ENCODE measurements at regions not wholly inside any gene's neighbourhood (a gene's known extent, or its start where the extent isn't known, plus 50 kb on each side); places are given as distances from the start of the nearest gene placed in this dataset.
A peak's percentile ranks its signal among the peaks of the same experiment; 100 is the strongest.

DNA sequence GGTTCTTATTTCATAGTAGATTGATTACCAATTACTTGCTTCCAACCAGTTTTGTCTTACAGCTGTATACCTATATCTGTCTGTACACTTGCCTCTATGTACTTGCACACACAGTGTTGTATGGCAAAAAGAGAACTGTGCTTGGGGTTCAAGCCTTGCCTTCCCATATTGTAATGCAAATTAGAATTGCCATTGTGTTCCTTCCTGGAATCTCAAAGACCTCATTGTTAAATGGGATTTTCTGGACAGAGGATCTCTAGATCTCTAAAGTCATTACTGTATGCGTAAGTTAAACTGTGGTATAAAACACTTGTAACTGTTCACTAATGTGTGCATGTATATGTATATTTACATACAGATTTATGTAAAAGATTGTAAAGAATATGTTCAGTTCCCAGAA lies 428.8 kb downstream of the CAAP1 start:
- TF ChIP-seq GATA2 (IDR thresholded peaks at IDR 0.05; ENCODE audit: low read depth, low read length) (no peak), GATA3 (IDR thresholded peaks at IDR 0.05; ENCODE audit: low read depth, low read length) (no peak)

DNA sequence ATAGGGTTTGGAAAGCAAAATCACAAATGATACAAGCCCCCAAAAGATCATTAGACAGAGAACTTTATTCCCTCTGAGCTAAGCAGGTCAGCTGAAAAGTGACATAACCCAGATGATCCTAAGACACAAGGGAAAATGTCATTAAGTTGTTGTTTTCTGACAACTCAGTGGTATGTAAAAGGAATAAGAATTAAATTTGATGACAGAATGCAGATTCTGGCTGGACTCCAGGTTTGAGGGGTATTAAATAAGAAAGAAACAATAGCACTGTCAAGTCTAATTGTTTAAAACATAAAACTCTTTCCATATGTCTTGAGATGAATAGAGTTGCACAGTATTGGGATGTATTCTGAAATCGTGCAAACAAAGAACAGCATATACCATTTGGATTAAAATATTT lies 429.9 kb downstream of the CAAP1 start:
- TF ChIP-seq GATA3 (IDR thresholded peaks at IDR 0.05; ENCODE audit: low read depth, low read length) (no peak), GATA2 (IDR thresholded peaks at IDR 0.05; ENCODE audit: low read depth, low read length) (no peak)

DNA sequence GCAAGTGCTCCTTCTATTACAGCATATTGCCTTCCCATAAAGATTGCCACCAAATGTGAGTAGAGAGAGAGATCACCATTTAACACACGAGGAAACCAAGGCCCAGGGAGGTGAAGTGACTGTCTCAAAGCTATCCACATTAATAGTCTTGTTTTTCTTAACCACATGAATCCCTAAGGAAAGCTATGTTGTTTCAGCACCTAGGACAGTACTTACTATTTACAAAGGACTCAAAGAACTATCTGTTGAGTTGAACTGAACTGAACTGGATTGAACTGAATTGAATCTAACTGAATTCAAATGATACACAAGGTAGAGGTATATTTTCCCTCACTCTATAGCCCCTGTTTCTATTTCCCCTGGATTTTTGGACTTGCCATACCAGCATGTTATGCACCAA lies 430.4 kb downstream of the CAAP1 start:
- TF ChIP-seq GATA2 (IDR thresholded peaks at IDR 0.05; ENCODE audit: low read depth, low read length) (no peak), GATA3 (IDR thresholded peaks at IDR 0.05; ENCODE audit: low read depth, low read length) (no peak)

DNA sequence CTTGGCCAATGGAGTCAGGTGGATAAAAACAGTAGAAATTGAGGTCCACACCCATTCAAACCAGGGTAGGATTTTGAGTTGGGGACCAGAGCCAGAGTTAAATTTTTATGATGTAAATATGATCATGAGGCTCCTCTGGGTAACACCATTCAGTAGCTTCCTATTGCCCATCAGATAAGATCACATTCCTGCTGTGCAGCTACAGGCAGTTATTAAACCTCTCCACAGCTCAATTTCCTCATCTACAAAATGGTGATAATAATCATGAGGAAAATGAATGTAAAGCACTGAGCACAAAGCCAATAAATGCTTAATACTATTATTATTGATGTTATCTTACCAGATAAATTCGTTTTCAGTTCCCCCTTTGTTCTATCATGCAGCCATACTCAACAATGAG lies 432.0 kb downstream of the CAAP1 start:
- peak; percentile 83 for TF ChIP-seq GATA3 (IDR thresholded peaks at IDR 0.05; ENCODE audit: low read depth, low read length)
- peak; percentile 68 for TF ChIP-seq GATA2 (IDR thresholded peaks at IDR 0.05; ENCODE audit: low read depth, low read length)

DNA sequence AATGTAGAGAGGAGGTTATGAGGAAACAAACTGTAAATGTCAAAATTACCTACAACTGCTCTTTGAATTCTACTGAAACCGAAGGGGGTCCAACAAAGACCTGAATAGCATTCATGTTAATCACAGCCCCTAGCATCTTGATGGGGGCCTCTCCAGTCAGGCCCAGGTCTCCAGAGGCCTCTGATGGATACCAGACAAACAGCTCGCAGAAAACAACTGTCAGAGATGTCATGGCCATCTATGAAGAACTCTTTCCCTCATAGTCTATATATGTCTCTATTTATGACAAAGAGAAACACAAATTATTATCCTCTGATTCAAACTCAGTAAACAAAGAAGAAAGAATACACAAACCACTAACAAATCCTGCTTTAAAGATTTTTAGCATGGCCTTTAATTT lies 432.6 kb downstream of the CAAP1 start:
- TF ChIP-seq GATA2 (IDR thresholded peaks at IDR 0.05; ENCODE audit: low read depth, low read length) (no peak), GATA3 (IDR thresholded peaks at IDR 0.05; ENCODE audit: low read depth, low read length) (no peak)

DNA sequence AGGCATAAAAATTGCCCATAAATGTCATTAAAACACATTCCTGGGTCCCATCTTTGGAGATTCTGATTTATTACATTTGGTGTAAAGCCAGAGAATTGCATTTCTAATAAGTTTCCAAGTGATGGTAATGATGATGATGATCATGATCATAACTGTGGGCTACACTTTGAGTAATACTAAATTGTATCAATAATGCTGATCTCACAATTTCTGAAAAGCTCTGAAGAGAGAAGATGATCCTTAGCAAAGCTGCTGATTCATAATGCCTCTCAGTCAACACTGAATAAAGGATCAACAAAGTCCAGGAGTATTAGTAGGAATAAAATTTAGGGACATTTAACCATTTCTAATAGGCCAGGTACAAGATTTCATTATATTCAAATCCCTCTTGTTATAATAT lies 434.5 kb downstream of the CAAP1 start:
- TF ChIP-seq GATA2 (IDR thresholded peaks at IDR 0.05; ENCODE audit: low read depth, low read length) (no peak), GATA3 (IDR thresholded peaks at IDR 0.05; ENCODE audit: low read depth, low read length) (no peak)

DNA sequence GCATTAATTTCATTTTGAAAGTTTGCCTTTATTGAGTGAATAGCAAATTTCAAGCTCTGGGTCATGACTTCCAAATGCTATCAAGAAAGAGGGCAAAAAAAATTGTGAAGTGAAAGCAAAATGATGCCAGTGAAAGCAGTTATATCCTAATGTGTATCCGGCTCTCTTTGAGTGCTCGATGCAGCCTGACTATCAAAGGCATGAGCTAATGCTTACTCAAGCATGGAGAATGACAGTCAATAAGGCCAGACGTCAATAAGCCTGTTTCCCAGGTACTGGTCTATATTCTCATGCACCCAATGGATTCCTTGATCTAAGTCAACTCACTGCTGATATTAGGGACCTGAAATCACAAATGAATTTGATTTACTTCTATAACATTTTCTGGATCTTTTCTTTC lies 435.5 kb downstream of the CAAP1 start:
- TF ChIP-seq GATA3 (IDR thresholded peaks at IDR 0.05; ENCODE audit: low read depth, low read length) (no peak), GATA2 (IDR thresholded peaks at IDR 0.05; ENCODE audit: low read depth, low read length) (no peak)

DNA sequence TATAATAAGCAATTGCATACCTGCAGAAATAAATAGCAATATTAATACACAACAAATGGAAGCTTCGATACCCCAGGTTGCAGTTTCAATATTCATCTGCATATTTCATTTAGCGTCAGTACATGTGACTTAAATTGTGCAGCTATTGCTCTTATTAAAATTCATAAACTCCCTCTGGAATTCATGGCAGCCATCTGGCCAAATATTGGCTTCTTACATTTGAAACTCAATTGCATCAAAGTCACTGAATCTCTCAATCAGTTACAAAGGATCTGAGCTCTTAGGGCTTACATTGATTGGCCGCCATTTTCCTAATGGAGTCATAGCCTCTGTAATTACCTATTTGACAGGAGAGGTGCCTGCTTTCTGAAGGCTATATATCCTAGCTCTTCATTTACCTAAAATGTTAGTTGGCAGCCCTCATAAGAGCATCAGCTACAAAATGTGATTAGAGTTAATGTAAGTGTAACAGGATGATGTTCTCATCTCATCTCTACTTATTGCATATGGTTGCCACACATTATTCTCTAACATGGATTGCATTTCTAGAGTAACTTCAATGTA lies 453.5 kb downstream of the CAAP1 start:
- TF ChIP-seq GATA3 (IDR thresholded peaks at IDR 0.05; ENCODE audit: low read depth, low read length) (no peak), GATA2 (IDR thresholded peaks at IDR 0.05; ENCODE audit: low read depth, low read length) (no peak)

DNA sequence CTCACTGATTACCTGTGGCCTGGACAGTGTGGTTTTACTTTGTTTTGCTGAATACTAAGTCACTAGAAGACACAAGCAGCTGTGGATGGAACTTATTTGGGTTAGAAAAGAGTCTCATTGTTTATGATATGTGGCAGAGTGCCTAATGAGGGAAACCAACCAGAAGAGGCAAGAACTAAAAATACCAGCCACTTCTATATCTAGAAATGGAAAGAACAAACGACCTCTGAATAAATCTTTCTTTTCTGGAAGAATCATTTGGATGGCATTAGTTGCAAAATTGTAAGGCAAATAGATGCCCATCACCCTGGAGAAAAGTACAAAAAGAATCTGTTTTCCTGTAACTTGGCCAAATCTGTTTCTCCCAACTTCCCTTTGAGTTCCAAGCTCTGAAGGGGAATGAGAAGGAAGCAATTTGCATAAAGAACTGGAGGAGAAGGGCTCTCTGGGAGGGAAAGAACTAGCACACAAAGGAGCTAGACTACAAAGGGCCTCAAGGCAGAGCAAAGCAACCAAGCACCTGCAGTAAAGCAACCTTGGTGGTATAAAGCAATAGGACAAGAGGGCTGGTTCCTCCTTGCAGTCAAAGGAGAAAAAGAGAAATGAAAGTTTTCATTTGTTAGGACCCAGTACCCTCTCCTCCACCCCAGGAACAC lies 455.4 kb downstream of the CAAP1 start:
- TF ChIP-seq GATA2 (IDR thresholded peaks at IDR 0.05; ENCODE audit: low read depth, low read length) (no peak), GATA3 (IDR thresholded peaks at IDR 0.05; ENCODE audit: low read depth, low read length) (no peak)

DNA sequence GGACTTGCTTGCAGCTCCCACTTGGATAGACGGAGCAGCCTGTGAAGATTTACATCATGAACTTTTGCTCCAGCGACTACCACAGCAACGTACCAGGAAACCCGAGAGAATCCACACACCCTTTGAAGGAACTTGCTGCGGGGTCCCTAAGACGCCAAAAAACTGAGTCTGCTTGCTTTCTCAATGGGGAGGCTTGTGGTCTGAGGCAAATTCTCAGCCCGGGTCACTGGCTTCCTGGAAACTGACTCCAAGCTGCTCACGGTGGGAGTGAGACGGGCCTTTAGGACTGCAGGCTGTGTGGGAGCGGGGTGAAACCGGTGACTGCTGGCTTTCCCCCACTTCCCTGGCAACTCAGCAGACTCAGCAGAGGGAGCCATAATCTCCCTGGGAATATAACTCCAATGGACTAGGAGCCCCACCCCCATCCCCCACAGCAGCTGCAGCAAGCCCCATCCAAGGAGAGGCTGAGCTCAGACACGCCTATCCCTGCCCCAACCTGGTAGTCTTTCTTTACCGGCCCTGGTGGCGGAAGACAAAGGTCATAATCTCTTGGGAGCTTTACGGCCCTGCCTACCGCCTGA lies 466.0 kb downstream of the CAAP1 start:
- no peak for TF ChIP-seq GATA3 (IDR thresholded peaks at IDR 0.05; ENCODE audit: low read depth, low read length)
- no peak for TF ChIP-seq GATA2 (IDR thresholded peaks at IDR 0.05; ENCODE audit: low read depth, low read length)

DNA sequence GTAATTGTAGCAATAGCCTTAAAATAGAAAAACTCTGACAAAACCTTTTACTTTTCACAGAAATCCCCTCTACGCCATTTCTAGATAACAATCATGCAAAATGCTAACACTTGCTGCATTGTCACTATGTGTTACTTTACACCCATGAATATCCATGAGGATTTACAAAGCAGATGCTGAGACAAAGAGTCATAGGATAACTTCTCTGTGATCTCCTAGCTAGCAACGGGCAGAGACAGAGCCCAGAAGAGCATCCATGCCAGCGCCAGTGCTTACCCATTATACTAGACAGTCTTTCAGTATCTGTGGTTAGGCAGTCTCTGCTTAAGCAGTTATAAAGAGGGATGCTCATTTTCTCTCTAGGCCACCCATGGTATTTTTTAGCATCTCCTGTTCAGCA lies 474.1 kb downstream of the CAAP1 start:
- no peak for TF ChIP-seq GATA2 (IDR thresholded peaks at IDR 0.05; ENCODE audit: low read depth, low read length)
- no peak for TF ChIP-seq GATA3 (IDR thresholded peaks at IDR 0.05; ENCODE audit: low read depth, low read length)

DNA sequence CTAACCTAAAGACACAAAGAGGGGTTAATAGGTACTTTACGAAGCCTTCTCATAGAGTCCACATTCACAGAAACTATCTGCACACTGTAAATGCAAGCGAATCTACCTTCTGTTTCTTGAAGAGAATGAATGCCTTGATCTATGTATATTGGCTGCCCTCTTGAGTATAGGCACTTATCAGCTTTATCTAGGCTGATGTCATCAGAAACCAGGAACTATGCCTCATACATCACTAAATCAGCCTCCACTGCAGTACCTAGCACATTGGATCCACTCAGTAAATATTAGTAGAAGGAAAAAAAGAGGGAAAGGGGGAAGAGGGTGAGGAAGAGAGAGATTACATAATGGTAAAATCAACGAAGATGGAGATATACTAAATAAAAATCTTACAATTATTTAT lies 477.1 kb downstream of the CAAP1 start:
- TF ChIP-seq GATA3 (IDR thresholded peaks at IDR 0.05; ENCODE audit: low read depth, low read length) (no peak), GATA2 (IDR thresholded peaks at IDR 0.05; ENCODE audit: low read depth, low read length) (no peak)

DNA sequence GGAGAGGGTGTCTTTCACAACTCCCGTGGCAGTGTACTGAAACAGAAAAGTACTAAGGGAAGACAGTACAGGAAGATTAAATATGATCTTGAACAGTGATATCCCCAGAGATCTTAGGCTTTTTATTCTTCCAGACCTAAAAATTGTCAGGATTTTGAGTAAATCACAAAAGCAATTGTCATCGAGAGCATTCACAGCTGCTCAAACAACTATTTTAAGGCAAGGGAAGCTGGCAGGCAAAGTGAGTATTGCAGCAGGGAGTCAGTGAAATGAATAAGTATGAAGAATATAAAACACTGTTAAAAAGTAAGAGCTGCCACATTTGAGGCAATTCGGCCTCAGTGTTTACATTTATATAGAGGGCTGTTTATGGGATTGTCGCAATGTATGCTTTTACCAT lies 479.0 kb downstream of the CAAP1 start:
- TF ChIP-seq GATA3 (IDR thresholded peaks at IDR 0.05; ENCODE audit: low read depth, low read length) (no peak), GATA2 (IDR thresholded peaks at IDR 0.05; ENCODE audit: low read depth, low read length) (no peak)

DNA sequence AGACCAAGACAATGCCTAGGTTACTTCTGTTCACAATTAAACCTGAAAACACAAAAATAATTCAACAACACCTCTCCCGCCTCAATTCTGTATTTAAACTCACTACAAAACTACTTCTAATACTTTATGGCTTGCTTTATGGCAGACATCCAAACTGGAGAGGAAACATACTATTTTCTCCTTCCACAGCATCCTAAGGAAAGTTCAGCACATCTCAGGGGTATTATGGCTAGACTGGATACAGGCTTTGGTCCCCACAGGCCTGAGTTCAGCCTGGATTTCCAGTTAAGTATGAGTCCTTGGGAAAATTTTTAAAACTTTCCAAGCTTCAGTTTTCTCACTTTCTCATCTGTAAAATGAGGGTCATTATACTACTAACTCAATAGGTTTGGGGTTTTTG lies 480.2 kb downstream of the CAAP1 start:
- no peak for TF ChIP-seq GATA3 (IDR thresholded peaks at IDR 0.05; ENCODE audit: low read depth, low read length)
- no peak for TF ChIP-seq GATA2 (IDR thresholded peaks at IDR 0.05; ENCODE audit: low read depth, low read length)

DNA sequence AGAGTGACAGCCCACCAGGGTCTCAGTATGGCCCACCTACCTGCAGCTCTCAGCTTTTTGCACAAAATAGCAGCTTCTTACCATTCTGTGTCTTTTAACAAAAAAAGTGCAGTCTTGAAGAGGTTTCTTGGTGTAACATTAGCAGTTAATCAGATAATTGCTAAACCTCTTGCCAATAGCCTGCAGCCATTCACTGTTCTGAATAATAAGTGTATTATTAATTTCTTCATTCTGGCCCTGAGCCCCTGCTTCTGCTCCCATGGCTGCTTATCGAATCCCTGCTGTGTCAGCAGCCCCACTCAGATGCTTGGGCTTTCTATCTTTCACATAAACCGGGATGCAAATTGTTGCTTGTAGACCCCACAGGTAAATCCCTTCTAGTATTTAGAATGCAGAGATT lies 485.9 kb downstream of the CAAP1 start:
- TF ChIP-seq GATA3 (IDR thresholded peaks at IDR 0.05; ENCODE audit: low read depth, low read length), result no peak
- no peak for TF ChIP-seq GATA2 (IDR thresholded peaks at IDR 0.05; ENCODE audit: low read depth, low read length)
